ENCODE measurements at regions not wholly inside any gene's neighbourhood (a gene's known extent, or its start where the extent isn't known, plus 50 kb on each side); places are given as distances from the start of the nearest gene placed in this dataset.

- Histone ChIP-seq H3K4me1 (ENCODE audit: low read depth) (no peaks in the 10 kb centered on the region), H3K4me3 (no peak overlapping the region), H3K36me3 (ENCODE audit: low read depth) (no peaks in the 10 kb centered on the region), H3K9me3 (no peaks in the 10 kb centered on the region)
- no peak for TF ChIP-seq CTCF (IDR thresholded peaks at IDR 0.05)
- intact Hi-C loops (cut with DNase I, micrococcal nuclease): no loop called here
- DNase-seq: no peak
- no peak for ATAC-seq
Measured at GRCh38 chr3:164190566-164190965, 887.7 kb downstream of the SI start.

GRCh38 chr3:164186095-164186494 is 892.2 kb downstream of the SI start:
- ATAC-seq (no peak), DNase-seq (no peak)
- H3K36me3 ChIP-seq (ENCODE audit: low read depth): no peaks in the 10 kb centered on the region
- intact Hi-C loops (cut with DNase I, micrococcal nuclease): no loop called here
- no peak for TF ChIP-seq CTCF (IDR thresholded peaks at IDR 0.05)
- H3K9me3 ChIP-seq: no peaks in the 10 kb centered on the region
- H3K4me1 ChIP-seq (ENCODE audit: low read depth): no peaks in the 10 kb centered on the region
- no peak overlapping the region for H3K4me3 ChIP-seq

- ATAC-seq (no peak), DNase-seq (no peak)
- Histone ChIP-seq H3K4me3 (no peak overlapping the region), H3K36me3 (ENCODE audit: low read depth) (no peaks in the 10 kb centered on the region), H3K4me1 (ENCODE audit: low read depth) (no peaks in the 10 kb centered on the region), H3K9me3 (no peaks in the 10 kb centered on the region)
- no peak for TF ChIP-seq CTCF (IDR thresholded peaks at IDR 0.05)
- intact Hi-C loops (cut with DNase I, micrococcal nuclease): no loop called here
Measured at GRCh38 chr3:164179110-164179774, 899.1 kb downstream of the SI start.

GRCh38 chr3:164174059-164174458 is 904.2 kb downstream of the SI start:
- no peak for TF ChIP-seq CTCF (IDR thresholded peaks at IDR 0.05)
- intact Hi-C loops (cut with DNase I, micrococcal nuclease): no loop called here
- ATAC-seq: no peak
- Histone ChIP-seq H3K4me1 (ENCODE audit: low read depth) (no peaks in the 10 kb centered on the region), H3K9me3 (no peaks in the 10 kb centered on the region), H3K36me3 (ENCODE audit: low read depth) (no peaks in the 10 kb centered on the region), H3K4me3 (no peak overlapping the region)
- no peak for DNase-seq

GRCh38 chr3:164155400-164155799 is 922.9 kb downstream of the SI start:
- Histone ChIP-seq H3K36me3 (ENCODE audit: low read depth) (no peaks in the 10 kb centered on the region), H3K4me3 (no peak overlapping the region), H3K4me1 (ENCODE audit: low read depth) (no peaks in the 10 kb centered on the region), H3K9me3 (no peaks in the 10 kb centered on the region)
- no peak for TF ChIP-seq CTCF (IDR thresholded peaks at IDR 0.05)
- intact Hi-C loops (cut with DNase I, micrococcal nuclease): no loop called here
- DNase-seq (no peak), ATAC-seq (no peak)

- Histone ChIP-seq H3K4me3 (no peak overlapping the region), H3K9me3 (peaks cover 41% of the 10 kb centered on the region), H3K36me3 (ENCODE audit: low read depth) (no peaks in the 10 kb centered on the region), H3K4me1 (ENCODE audit: low read depth) (no peaks in the 10 kb centered on the region)
- no peak for TF ChIP-seq CTCF (IDR thresholded peaks at IDR 0.05)
- intact Hi-C loops (cut with DNase I, micrococcal nuclease): no loop called here
- DNase-seq (no peak), ATAC-seq (no peak)
Measured at GRCh38 chr3:164144824-164145223, 933.5 kb downstream of the SI start.
